MM.1S (cell line): ENCODE measurements at regions not wholly inside any gene's neighbourhood (a gene's known extent, or its start where the extent isn't known, plus 50 kb on each side); places are given as distances from the start of the nearest gene placed in this dataset.

Experiments
- CTCF ChIP-seq: fragments of 300-600 bp; sonication (generic); IDR thresholded peaks from 2 replicates; pipeline ENCODE4 v1.5.1; 2016; ENCODE audit warnings: antibody characterized with exemption, low read length, mixed read lengths
- EZH2 ChIP-seq: fragments of 300-600 bp; sonication (generic); optimal IDR thresholded peaks from 2 replicates; pipeline ENCODE3; 2017; ENCODE audit warnings: low read depth, mild to moderate bottlenecking, antibody characterized with exemption, low read length, mixed read lengths
- EZH2phosphoT487 ChIP-seq: fragments of 300-600 bp; sonication (generic); IDR thresholded peaks from 2 replicates; pipeline ENCODE4 v1.6.1; 2018; ENCODE audit warnings: antibody characterized with exemption, low read length

DNA sequence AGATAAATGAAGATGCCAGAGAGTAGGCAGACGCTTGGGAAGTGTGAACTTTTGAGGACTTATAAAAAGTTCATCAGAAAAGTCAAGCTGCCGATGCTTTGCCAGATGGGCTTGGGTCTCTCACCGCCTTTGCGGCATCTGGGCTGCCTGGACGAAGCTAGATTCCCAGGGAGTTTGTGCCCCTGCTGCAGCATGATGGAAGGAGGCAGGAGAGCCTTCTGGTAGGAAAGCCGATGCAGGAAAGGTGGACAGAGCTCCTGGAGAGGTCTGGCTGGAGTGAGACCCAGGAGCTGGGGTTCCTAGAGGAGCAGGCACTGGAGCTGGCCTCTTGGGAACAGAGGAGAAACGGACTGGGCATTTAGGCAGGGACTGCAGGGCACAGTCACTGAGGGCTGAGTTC is 51.9 kb upstream of the ATP2B2 start:
- TF ChIP-seq CTCF (no peak), EZH2phosphoT487 (no peak), EZH2 (no peak)
